KMS-11 (cell line): ENCODE measurements at regions not wholly inside any gene's neighbourhood (a gene's known extent, or its start where the extent isn't known, plus 50 kb on each side); places are given as distances from the start of the nearest gene placed in this dataset.

Source experiments
- H2AFZ ChIP-seq: fragments of 200-600 bp; sonication (generic); 2 replicates; pipeline ENCODE4 v1.6.1; 2016; ENCODE audit warnings: antibody characterized with exemption, mixed run types, low read depth
- H3K27ac ChIP-seq: fragments of 200-600 bp; sonication (generic); 2 replicates; pipeline ENCODE4 v1.6.1; 2016; ENCODE audit warnings: mild to moderate bottlenecking, mixed run types
- H3K27me3 ChIP-seq: fragments of 200-600 bp; sonication (generic); 2 replicates; pipeline ENCODE4 v1.6.1; 2017; ENCODE audit warnings: mild to moderate bottlenecking, low read depth, mixed run types, moderate library complexity; ENCODE audit not compliant: insufficient read depth
- H3K36me3 ChIP-seq: fragments of 200-600 bp; sonication (generic); 2 replicates; pipeline ENCODE4 v1.6.1; 2017; ENCODE audit warnings: mild to moderate bottlenecking, mixed run types; ENCODE audit not compliant: insufficient read depth
- H3K4me1 ChIP-seq: fragments of 200-600 bp; sonication (generic); 2 replicates; pipeline ENCODE4 v1.6.1; 2016; ENCODE audit warnings: mild to moderate bottlenecking, low read depth, mixed run types; ENCODE audit not compliant: poor library complexity, severe bottlenecking
- H3K4me2 ChIP-seq: fragments of 200-600 bp; sonication (generic); 2 replicates; pipeline ENCODE4 v1.7.0; 2016; ENCODE audit warnings: mild to moderate bottlenecking, mixed run types
- H3K4me3 ChIP-seq: fragments of 200-600 bp; sonication (generic); IDR thresholded peaks from 2 replicates; pipeline ENCODE4 v1.6.1; 2017; ENCODE audit warnings: low read depth, low read length, mixed read lengths; ENCODE audit not compliant: insufficient read depth
- H3K79me2 ChIP-seq: fragments of 200-600 bp; sonication (generic); 2 replicates; pipeline ENCODE4 v1.6.1; 2016; ENCODE audit warnings: low read depth, mixed run types; ENCODE audit not compliant: insufficient read depth
- H3K9ac ChIP-seq: fragments of 200-600 bp; sonication (generic); 2 replicates; pipeline ENCODE4 v1.6.1; 2016; ENCODE audit warnings: mild to moderate bottlenecking, mixed run types
- H4K20me1 ChIP-seq: fragments of 200-600 bp; sonication (generic); 2 replicates; pipeline ENCODE4 v1.6.1; 2016; ENCODE audit warnings: mild to moderate bottlenecking, mixed run types; ENCODE audit not compliant: insufficient read depth
- CTCF ChIP-seq: fragments of 200-600 bp; sonication (generic); conservative IDR thresholded peaks from 2 replicates; pipeline ENCODE4 v1.6.1; 2017; ENCODE audit warnings: low read depth, mild to moderate bottlenecking, antibody characterized with exemption, low read length, moderate library complexity, mixed read lengths

DNA sequence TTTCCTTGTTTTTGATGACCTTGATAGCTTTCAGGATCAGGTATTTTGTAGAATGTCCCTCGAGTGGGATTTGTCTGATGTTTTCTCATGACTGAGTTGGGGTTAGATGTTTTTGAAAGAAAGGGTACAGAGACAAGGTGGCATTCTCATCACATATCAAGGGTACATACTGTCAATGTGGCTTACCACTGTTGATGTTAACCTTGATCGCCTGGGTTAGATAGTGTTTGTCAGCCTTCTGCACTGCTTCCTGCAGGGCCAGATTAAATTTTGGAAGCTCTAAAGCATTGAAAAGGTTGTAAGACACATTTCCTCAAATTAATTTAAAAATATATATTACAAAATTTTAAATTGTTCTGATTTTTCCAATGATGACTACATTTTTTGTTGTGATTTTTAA lies 287.4 kb upstream of the ACTBL2 start:
- no peaks in the 10 kb centered on the region for H3K36me3 ChIP-seq
- H3K4me3 ChIP-seq: no peak overlapping the region
- H3K27me3 ChIP-seq: no peaks in the 10 kb centered on the region
- no peak overlapping the region for H2AFZ ChIP-seq
- H4K20me1 ChIP-seq: no peaks in the 10 kb centered on the region
- no peak for TF ChIP-seq CTCF
- no peak overlapping the region for H3K4me2 ChIP-seq
- no peaks in the 10 kb centered on the region for H3K79me2 ChIP-seq
- no peak overlapping the region for H3K27ac ChIP-seq
- H3K9ac ChIP-seq: no peak overlapping the region
- H3K4me1 ChIP-seq: peaks cover 11% of the 10 kb centered on the region

GRCh38 chr5:57768745-57769144 lies 286.1 kb upstream of the ACTBL2 start:
- Histone ChIP-seq H3K79me2 (no peaks in the 10 kb centered on the region), H3K36me3 (no peaks in the 10 kb centered on the region), H3K27ac (no peak overlapping the region), H3K4me1 (peaks cover 11% of the 10 kb centered on the region), H3K27me3 (no peaks in the 10 kb centered on the region), H3K4me2 (no peak overlapping the region), H3K4me3 (no peak overlapping the region), H4K20me1 (no peaks in the 10 kb centered on the region), H2AFZ (no peak overlapping the region), H3K9ac (no peak overlapping the region)
- TF ChIP-seq CTCF: no peak

GRCh38 chr5:57764479-57765089 lies 282.0 kb upstream of the ACTBL2 start:
- Histone ChIP-seq H4K20me1 (no peaks in the 10 kb centered on the region), H3K4me1 (no peaks in the 10 kb centered on the region), H3K27ac (no peak overlapping the region), H3K4me3 (no peak overlapping the region), H3K27me3 (no peaks in the 10 kb centered on the region), H3K4me2 (no peak overlapping the region), H2AFZ (no peak overlapping the region), H3K9ac (no peak overlapping the region), H3K79me2 (no peaks in the 10 kb centered on the region), H3K36me3 (no peaks in the 10 kb centered on the region)
- TF ChIP-seq CTCF: no peak

DNA sequence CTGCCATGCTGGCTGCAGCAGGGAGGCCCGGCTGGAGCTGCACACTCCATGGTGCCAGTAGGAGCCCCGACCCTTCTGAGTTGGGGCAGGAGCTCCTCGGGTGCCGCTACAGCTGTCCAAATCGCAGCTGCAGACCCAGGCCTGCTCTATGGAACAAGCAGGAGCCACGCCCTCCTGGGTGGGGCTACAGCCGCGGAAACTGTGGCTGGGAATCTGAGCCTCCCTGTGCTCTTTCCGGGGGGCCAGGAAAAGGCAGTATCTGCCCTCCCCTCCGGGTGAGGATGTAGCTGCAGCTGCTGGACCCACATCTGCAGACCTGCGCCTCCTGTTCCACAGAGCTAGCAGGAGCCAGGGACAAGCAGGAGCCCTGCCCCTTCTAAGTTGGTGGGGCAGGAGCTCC lies 278.9 kb upstream of the ACTBL2 start:
- Histone ChIP-seq H3K4me1 (no peaks in the 10 kb centered on the region), H3K27me3 (no peaks in the 10 kb centered on the region), H3K4me2 (no peak overlapping the region), H3K27ac (no peak overlapping the region), H4K20me1 (no peaks in the 10 kb centered on the region), H3K9ac (no peak overlapping the region), H3K4me3 (no peak overlapping the region), H2AFZ (no peak overlapping the region), H3K79me2 (no peaks in the 10 kb centered on the region), H3K36me3 (no peaks in the 10 kb centered on the region)
- TF ChIP-seq CTCF: no peak
